CD4-positive, alpha-beta T cell treated with Interleukin-17A for 1 hour (primary cell): ENCODE measurements at regions not wholly inside any gene's neighbourhood (a gene's known extent, or its start where the extent isn't known, plus 50 kb on each side); places are given as distances from the start of the nearest gene placed in this dataset.

Experiments used
- DNase-seq: peaks from one replicate; pipeline ENCODE4 v3.0.0-alpha.2; 2020

DNA sequence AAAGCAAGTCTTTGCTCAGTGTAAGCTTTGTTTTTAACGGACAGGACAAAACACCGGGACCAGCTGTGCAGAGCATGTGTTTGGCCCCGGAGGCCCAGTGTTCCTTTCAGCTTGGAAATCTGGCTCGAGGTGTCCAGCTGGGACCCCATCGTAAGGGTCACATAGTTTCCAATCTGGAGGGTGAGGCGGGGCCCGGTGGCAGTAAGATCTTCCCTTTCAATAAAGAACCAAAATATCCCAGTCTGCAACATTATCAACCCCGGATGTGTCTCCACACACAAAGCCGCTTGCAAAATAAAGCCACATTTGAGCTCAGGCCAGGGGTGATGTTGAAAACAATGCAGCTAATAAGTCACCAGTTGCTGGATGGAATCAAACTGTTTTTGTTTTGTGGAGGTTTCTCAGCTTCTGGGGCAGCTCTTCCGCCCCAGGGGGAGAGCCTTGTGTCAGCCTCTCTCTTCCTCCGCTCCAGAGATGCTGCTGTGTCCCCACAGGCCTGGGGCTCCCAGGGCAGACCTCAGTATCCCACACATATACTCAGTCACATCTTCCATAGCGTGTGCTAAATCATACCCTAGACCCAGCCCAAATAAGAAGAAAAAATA, 138.6 kb upstream of the GLI2 start:
- DNase-seq, result no peak

DNA sequence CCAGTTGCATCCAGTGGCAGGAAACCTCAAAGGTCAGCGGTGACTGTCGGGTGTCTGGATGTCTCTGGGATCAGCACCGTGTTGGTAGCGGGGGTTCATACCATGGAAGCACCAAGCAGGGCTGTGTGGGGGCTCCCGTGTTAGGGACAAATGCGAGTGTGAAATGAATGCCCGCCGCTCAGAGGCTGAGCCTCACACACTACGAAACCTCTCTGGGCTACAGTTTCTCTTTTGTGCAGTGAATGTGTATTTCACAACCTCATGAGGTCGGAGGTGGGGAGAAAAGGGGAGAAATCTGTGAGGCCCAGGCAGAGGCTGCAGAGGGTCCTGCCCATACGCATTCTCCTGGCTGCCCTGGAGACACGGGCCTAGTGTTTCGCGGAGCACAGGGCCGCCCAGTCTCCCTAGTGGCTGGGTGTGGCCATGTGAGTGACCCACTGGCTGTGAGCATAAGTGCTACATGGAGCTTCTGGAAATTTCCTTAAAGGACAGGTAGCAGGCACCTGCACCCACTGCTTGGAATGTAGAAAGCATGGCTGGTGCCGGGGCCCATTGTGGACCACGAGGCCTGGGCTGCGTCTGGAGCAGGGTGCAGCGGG, 138.0 kb upstream of the GLI2 start:
- DNase-seq, result no peak

- DNase-seq, result no peak
Measured at GRCh38 chr2:120598416-120598815, 137.3 kb upstream of the GLI2 start.

DNA sequence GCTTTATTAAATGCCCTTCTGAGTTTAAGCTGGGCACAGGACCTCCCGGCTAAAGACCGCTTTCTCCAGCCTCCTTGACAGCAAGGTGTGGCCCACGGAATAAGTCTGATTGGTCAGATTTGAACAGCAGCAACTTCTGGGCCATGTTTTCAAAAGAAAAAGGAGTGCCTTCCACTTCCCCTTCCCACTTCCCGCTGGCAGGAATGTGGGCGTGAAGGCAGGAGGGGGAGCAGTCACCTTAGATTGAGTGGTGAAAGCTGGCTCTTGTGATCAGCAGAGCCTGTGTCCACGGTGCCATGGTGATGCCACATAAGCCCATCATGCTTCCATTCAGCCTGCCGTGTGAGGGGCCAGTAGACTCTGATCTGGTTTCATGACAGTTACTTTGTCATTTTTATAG, 136.6 kb upstream of the GLI2 start:
- no peak for DNase-seq

DNA sequence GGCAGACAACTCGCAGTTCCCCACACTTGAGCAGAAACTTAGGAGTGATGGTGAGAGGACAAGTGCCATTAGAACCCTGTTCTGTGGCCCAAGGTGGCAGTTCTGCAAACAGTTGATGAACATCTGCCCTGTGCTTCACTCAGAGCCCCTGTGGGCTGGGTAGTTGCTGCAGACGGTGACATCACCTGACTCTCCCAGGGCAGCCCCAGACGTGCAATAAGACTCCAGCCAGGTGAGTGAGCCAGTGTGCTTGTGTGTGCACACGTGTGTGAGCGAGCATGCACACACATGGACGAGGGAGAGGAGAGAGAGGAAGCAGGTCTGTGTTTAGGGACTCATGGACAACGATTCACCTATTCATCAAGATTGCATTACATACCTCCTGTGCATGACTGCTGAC, 136.0 kb upstream of the GLI2 start:
- no peak for DNase-seq

GRCh38 chr2:120600335-120600734, 135.3 kb upstream of the GLI2 start:
- no peak for DNase-seq

- DNase-seq, result no peak
Measured at GRCh38 chr2:120600786-120601185, 134.9 kb upstream of the GLI2 start.

DNA sequence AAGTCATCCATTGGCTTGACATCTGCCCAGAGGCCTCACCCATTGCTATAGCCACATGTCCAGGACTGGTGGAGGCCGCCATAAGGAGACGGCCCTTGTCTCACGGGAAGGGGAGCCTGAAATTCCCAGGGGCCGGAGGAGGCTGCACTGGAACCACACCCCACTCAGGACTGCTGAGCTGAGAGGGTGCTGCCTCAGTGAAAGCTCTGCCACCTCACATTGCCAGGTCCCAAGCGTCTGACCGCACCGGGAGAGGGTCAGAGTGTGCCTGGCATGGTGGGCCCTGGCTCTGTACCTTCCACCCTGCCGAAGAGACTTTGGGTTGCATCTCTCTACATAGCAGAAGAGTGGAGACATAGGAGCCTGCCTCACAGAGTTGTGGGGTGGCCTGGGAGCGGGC, 134.1 kb upstream of the GLI2 start:
- DNase-seq, result no peak

DNA sequence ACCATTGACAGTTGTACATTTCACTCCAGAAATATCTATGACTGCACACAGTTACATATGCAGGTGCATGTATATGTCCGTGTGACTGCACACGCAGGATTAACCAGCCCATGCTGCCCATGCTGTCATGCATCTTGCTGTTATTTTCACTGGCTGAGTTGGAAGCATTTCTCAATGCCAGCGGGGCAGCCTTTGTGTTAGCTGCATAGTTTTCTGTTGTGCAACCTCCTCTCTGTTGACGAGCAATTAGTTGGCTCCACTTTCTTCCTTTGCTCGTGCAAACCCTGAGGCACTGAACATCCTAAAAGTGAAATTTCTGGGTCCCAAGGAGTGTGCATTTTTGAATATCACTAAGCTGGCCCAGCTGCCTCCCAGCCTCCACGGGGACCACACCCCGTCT, 133.4 kb upstream of the GLI2 start:
- no peak for DNase-seq

DNA sequence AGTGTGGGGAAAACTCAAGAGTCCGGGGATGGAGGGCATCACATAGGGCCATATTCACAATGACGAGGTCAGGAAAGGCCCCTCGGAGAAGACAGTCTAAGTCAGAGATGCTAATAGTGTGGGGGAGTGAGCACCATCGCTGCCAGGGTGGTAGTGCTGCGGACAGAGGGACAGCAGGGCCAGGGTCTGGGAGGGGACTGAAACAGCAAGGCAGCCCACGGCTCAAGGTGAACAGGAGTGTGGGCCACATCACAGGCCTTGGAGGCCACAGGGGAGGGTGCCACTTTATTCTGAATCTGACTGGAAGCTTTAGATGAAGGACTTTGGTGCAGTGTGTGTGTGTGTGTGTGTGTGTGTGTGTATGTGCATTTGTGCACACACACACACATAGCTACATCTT, 130.9 kb upstream of the GLI2 start:
- DNase-seq, result no peak

GRCh38 chr2:120605231-120605935, 130.3 kb upstream of the GLI2 start:
- DNase-seq, result no peak

- no peak for DNase-seq
Measured at GRCh38 chr2:120606280-120606679, 129.4 kb upstream of the GLI2 start.

DNA sequence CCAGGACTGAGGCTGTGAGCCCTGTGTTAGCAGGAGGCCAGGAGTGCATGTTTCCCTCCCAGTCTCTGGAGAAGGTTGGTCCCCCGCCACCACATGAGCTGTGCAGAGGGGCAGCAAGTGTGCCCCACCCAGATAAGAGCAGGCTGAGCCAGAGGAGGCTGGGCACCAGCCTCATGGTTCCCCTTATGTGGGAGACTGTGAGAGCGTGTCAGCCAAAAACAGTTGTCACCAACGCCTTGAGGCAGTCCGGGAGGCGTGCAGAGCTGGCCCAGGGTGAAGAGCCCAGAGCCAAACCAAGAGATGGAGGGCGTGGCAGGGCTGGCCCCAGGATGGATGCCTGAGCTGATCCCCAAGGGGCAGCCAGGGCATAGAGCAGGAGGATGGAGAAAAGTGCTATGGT, 128.7 kb upstream of the GLI2 start:
- no peak for DNase-seq

DNA sequence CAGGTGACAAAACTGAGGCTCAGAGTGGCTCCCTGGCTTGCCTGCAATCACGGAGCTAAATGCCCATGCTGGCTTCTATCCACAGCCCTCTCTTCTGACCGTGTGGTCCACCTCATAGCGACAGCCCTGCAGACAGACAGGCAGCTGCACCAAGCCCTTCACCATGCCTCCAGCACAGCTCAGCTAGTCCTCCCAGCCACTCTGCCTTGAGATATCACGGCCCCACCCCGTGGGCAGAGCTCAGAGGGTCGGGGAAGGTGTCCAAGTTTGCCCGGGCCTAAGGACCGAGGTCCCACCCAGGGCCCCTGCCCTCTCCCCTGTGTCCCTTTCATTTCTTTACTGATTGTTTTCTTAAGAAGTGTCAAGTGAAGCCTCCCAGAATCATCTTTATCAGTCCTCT, 128.2 kb upstream of the GLI2 start:
- DNase-seq, result no peak

DNA sequence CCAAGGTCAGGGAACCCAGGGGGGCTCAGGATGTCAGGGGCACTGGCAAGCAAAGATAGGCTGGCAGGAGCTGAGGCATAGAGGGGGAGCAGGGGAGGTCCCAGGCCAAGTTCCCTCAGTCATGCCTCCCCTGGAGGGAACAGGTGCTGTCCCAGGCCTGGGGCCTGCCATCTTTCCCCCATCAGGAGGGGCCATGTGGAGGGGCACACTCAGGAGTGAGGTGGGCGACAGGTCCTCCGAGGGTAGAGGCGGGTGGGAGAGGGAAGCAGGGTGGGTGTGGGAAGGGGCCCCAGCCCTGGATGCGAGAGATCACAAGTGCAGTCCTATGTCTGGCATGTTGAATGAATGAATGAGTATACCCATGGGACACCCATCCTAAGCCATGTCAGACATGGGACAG, 127.7 kb upstream of the GLI2 start:
- no peak for DNase-seq

DNA sequence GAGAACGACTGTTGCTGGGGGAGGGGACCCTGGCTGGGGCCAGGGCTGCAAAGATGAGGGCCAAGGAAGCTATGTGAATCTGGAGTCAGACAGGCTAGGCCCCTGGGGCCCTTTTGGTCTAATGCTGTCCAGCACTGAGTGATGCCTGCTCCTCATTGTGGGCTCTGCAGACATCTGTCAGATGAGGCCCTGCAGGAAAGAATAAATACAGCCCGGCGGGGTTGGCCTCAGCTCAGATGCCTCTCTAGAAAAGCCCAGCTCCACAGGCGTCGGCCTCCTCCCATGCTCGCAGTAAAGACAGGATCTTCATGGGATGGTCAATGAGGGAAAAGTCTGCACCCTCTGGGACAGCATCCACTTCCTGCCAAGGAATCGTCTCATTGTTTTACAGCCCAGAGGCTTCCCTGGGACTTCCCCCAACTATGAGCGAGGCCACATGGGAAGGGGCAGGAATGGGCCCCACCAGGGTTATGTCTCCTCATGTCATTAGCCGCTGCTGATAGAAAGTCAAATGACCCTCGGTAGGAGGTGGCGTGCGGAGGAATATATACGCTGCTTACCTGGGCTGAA, 125.8 kb upstream of the GLI2 start:
- DNase-seq, result no peak

DNA sequence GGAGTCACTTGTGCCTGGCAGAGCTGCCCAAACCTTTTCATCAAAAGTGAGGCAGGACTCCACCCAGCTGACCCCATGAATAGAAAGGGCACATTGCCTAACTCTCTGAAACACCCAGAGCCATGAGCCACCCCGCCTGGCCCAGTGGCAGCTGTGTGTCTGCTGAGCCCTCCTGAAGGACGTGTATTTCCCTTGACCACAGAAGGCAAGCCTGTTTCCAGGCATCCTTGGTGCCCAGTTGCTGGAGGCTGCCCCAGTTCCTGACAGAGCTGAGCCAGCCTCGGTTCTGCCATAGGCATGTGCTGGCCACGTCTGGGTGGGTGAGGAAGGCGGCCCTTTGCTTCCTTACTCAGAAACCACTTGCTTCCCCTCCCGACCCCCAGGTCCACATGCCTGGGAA, 124.7 kb upstream of the GLI2 start:
- DNase-seq, result no peak

DNA sequence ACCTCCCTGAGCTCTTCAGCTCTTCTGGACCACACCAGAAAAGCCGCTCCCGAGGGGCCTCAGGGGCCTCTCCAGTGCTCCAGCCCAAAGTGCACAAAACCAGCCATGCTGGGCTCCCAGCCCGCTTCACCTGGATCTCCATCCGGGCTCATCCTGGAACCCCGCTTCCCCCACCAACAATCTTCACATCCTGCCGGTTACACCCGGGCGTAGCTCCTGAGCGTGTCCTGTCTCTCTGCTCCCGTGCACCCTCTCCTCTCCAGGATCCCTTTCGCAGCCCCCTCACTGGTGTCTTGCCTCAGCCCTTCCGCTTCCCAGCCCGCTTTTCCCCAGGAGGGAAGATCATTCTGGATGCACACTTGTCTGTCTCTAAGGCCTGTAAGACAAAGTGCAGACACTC, 123.7 kb upstream of the GLI2 start:
- no peak for DNase-seq

- no peak for DNase-seq
Measured at GRCh38 chr2:120612471-120612870, 123.2 kb upstream of the GLI2 start.

DNA sequence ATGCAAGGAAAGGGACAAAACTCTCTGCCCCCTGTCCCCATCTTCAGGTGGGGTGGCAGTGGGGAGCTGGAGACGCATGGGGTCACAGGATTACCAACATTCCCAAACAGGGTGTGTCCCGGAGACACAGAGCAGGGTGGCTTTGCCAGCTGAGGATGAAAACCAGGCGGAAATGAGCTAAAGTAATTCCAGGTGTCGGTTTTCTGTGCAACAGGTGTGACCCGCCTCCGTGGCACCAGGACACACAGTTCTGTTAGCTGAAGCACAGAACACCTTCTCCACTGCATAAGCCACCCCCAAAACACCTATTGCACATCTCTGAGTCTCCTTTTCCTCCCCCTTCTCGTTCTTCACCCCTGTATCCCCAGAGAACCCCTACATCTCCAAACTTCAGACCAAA, 122.7 kb upstream of the GLI2 start:
- no peak for DNase-seq

DNA sequence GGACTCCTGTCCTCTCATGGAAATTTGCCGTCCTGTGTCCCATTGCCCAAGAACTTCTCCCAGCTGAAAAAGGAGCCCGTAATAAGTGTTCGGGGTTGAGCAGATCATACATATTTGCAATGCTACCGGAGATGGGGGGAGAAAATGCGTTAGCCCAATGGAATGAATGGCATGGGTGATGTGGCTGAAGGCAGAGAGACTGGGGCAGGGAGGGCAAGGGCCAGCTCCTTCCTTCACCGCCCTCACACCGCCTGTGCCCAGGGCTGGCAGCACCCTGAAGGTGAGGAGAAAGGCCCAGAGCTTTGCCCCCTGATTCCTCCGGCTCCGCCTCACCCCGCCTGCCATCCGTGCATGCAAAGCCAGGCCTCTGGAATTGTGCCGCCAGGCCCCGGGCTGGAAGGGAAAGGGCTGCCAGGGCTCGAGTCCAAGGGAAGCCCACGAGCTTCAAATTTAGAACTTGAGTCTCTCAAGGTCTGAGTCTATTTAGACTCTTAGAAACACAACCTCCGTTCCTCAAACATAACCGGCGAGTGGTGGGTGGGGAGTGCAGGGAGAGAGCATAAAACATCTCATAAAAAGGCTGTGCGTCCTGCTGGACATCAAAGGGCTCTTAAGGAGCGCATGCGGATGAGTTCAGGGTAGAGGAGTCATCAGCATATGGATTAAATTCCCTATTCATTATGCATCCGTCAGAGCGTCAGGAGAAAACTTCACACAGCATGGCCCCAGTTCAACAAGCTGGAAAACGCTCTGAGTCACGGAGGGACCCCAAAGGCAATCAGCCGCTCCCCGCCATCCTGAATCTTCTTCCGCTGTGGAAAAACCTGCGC, 121.7 kb upstream of the GLI2 start:
- no peak for DNase-seq

DNA sequence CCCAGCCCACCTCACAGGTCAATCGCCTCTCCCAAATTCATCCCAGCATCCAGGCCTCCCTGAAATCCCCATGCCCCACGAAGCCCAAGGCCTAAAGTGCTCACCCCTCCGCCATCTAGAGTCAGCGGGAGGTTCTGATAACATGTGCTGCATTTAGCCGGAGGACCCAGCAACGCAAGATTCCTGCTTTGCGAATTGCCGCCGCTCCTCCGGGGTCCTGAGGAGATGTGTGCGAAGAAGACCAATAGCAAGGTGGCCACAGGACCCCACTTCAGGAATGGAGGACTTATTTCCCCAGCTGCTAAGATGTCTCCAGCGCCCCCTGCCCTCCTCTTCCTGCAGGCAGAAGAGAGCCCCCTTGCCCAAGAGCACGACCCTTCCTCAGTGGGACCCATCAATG, 120.8 kb upstream of the GLI2 start:
- no peak for DNase-seq

DNA sequence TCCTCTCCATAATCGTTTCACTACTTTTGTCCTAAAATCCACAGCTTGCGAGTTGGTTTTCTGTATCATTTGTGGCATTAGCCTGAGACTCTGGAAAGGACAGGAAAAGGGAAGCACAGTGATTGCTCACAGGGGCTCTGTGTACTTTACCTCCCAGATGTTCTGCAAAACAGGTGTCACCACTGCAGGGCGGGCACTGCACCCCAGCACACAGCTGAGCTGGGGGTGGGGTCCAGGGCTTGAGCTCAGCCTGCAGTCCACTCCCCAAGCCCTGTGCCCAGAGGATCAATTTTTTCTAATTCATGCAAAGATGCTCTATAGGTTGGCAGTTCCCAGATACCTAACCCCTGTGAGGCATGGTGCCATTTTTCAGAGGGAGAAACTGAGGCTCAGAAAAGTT, 119.4 kb upstream of the GLI2 start:
- DNase-seq, result no peak

DNA sequence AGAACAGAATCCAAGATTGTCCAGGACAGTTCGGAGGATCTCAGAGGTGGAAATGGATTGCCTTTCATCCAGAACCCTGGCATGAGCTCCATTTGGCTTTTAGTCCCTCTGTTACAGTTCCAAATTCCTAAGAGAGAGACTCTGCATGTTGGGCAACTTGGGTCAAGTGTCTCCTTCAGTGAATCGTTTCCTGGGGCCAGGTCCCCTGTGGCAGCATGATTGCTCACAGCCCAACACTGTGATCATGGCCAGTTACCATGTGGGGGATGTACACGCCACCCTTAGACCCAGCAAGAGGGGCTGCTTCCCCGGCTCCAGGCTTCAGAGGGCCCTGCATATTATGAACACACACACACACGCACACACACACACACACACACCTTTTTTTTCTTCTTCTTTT, 118.6 kb upstream of the GLI2 start:
- no peak for DNase-seq
